H9 (cell line): ENCODE measurements at regions not wholly inside any gene's neighbourhood (a gene's known extent, or its start where the extent isn't known, plus 50 kb on each side); places are given as distances from the start of the nearest gene placed in this dataset.
A peak's percentile ranks its signal among the peaks of the same experiment; 100 is the strongest.

Experiments used
- DNase-seq: peaks from one replicate; pipeline ENCODE4 v3.0.0-alpha.2; 2017
- H2AFZ ChIP-seq: one replicate; pipeline ENCODE4 v1.6.1; 2013; ENCODE audit warnings: mild to moderate bottlenecking, low read length, control low read depth, moderate library complexity
- H2AK5ac ChIP-seq: 2 replicates; pipeline ENCODE4 v1.6.1; 2013; ENCODE audit warnings: low read length, control low read depth, mixed read lengths; ENCODE audit not compliant: insufficient read length
- H2BK120ac ChIP-seq: one replicate; pipeline ENCODE4 v1.6.1; 2013; ENCODE audit warnings: low read depth, mild to moderate bottlenecking, low read length, control low read depth, inconsistent platforms; ENCODE audit not compliant: poor library complexity, severe bottlenecking
- H2BK12ac ChIP-seq: 2 replicates; pipeline ENCODE4 v1.6.1; 2013; ENCODE audit warnings: low read length, control low read depth, mixed read lengths, low read depth; ENCODE audit not compliant: insufficient read length
- H2BK15ac ChIP-seq: 2 replicates; pipeline ENCODE4 v1.6.1; 2013; ENCODE audit warnings: low read depth, low read length, control low read depth
- H2BK20ac ChIP-seq: one replicate; pipeline ENCODE4 v1.6.1; 2013; ENCODE audit warnings: low read depth, mild to moderate bottlenecking, low read length, control low read depth, inconsistent platforms; ENCODE audit not compliant: poor library complexity, severe bottlenecking
- H2BK5ac ChIP-seq: 2 replicates; pipeline ENCODE4 v1.6.1; 2013; ENCODE audit warnings: low read length, control low read depth, mixed read lengths; ENCODE audit not compliant: insufficient read length
- H3K14ac ChIP-seq: 2 replicates; pipeline ENCODE4 v1.6.1; 2013; ENCODE audit warnings: low read length, control low read depth; ENCODE audit not compliant: insufficient read depth
- H3K18ac ChIP-seq: 2 replicates; pipeline ENCODE4 v1.6.1; 2013; ENCODE audit warnings: low read depth, mild to moderate bottlenecking, mixed read lengths, low read length, control low read depth; ENCODE audit not compliant: insufficient read length
- H3K23ac ChIP-seq: 2 replicates; pipeline ENCODE4 v1.6.1; 2013; ENCODE audit warnings: low read length, control low read depth, mixed read lengths, low read depth; ENCODE audit not compliant: insufficient read length
- H3K23me2 ChIP-seq: 2 replicates; pipeline ENCODE4 v1.6.1; 2013; ENCODE audit warnings: low read depth, mild to moderate bottlenecking, mixed read lengths, low read length, control low read depth; ENCODE audit not compliant: insufficient read length, poor library complexity, severe bottlenecking
- H3K27ac ChIP-seq: 2 replicates; pipeline ENCODE4 v1.5.1; 2013; ENCODE audit warnings: low read length, control low read depth, mixed read lengths, low read depth; ENCODE audit not compliant: insufficient read length
- H3K27me3 ChIP-seq: 2 replicates; pipeline ENCODE4 v1.6.1; 2013; ENCODE audit warnings: low read length, control low read depth, inconsistent platforms; ENCODE audit not compliant: insufficient read depth
- H3K4ac ChIP-seq: 2 replicates; pipeline ENCODE4 v1.6.1; 2013; ENCODE audit warnings: low read depth, mild to moderate bottlenecking, control low read depth, inconsistent platforms, low read length, moderate library complexity
- H3K4me1 ChIP-seq: 2 replicates; pipeline ENCODE4 v1.6.1; 2013; ENCODE audit warnings: low read length, control low read depth, inconsistent platforms; ENCODE audit not compliant: insufficient read depth
- H3K4me2 ChIP-seq: 2 replicates; pipeline ENCODE4 v1.6.1; 2013; ENCODE audit warnings: low read length, control low read depth, mixed read lengths; ENCODE audit not compliant: insufficient read length, insufficient read depth
- H3K56ac ChIP-seq: 2 replicates; pipeline ENCODE4 v1.6.1; 2013; ENCODE audit warnings: low read depth, mild to moderate bottlenecking, mixed read lengths, low read length, control low read depth; ENCODE audit not compliant: insufficient read length
- H3K79me1 ChIP-seq: 2 replicates; pipeline ENCODE4 v1.6.1; 2013; ENCODE audit warnings: low read depth, mild to moderate bottlenecking, moderate library complexity, low read length, control low read depth, inconsistent platforms; ENCODE audit not compliant: insufficient read depth, poor library complexity, severe bottlenecking
- H3K79me2 ChIP-seq: 2 replicates; pipeline ENCODE4 v1.6.1; 2013; ENCODE audit warnings: low read length, control low read depth, inconsistent platforms; ENCODE audit not compliant: insufficient read depth
- H3K9ac ChIP-seq: 2 replicates; pipeline ENCODE4 v1.6.1; 2013; ENCODE audit warnings: low read length, control low read depth, mixed read lengths; ENCODE audit not compliant: insufficient read length; ENCODE audit errors: extremely low read depth
- H3K9me3 ChIP-seq: one replicate; pipeline ENCODE4 v1.6.1; 2013; ENCODE audit warnings: low read depth, low read length, inconsistent platforms; ENCODE audit not compliant: control insufficient read depth
- H3T11ph ChIP-seq: one replicate; pipeline ENCODE4 v1.6.1; 2013; ENCODE audit warnings: mild to moderate bottlenecking, low read length, control low read depth, inconsistent platforms
- H4K20me1 ChIP-seq: one replicate; pipeline ENCODE4 v1.6.1; 2013; ENCODE audit not compliant: control insufficient read depth, insufficient read length, insufficient read depth
- H4K5ac ChIP-seq: 2 replicates; pipeline ENCODE4 v1.6.1; 2013; ENCODE audit warnings: low read depth, mild to moderate bottlenecking, mixed read lengths, low read length, control low read depth; ENCODE audit not compliant: insufficient read length
- H4K8ac ChIP-seq: replicated peaks from 2 replicates; pipeline ENCODE4 v1.6.1; 2013; ENCODE audit warnings: low read length, control low read depth, mixed read lengths, low read depth; ENCODE audit not compliant: insufficient read length
- H4K91ac ChIP-seq: 2 replicates; pipeline ENCODE4 v1.6.1; 2013; ENCODE audit warnings: low read depth, mild to moderate bottlenecking, moderate library complexity, mixed read lengths, low read length, control low read depth; ENCODE audit not compliant: insufficient read length
- H3K27ac Mint-ChIP-seq, 3 experiments: 2 replicates in 2 of 3; 3 replicates in 1 of 3; pipeline ENCODE4 v1.8.0; 2020 to 2021; ENCODE audit warnings: mixed read lengths in 3 of 3, mild to moderate bottlenecking in 1 of 3, moderate library complexity in 1 of 3
- H3K27me3 Mint-ChIP-seq: 2 replicates; pipeline ENCODE4 v1.8.0; 2021; ENCODE audit warnings: low read depth, mild to moderate bottlenecking, moderate library complexity, mixed read lengths
- H3K36me3 Mint-ChIP-seq, 3 experiments: 2 replicates in 2 of 3; 3 replicates in 1 of 3; pipeline ENCODE4 v1.8.0; 2020 to 2021; ENCODE audit warnings: low read depth in 3 of 3, mixed read lengths in 3 of 3; ENCODE audit not compliant: insufficient read depth in 1 of 3
- H3K4me1 Mint-ChIP-seq, 2 experiments: 2 replicates each; pipeline ENCODE4 v1.8.0; 2020; ENCODE audit warnings: mixed read lengths in 2 of 2
- H3K4me3 Mint-ChIP-seq, 2 experiments: 2 replicates in 1 of 2; 3 replicates in 1 of 2; pipeline ENCODE4 v1.8.0; 2020 to 2021; ENCODE audit warnings: mild to moderate bottlenecking in 2 of 2, mixed read lengths in 2 of 2, moderate library complexity in 1 of 2
- H3K9me3 Mint-ChIP-seq, 2 experiments: 2 replicates in 1 of 2; 3 replicates in 1 of 2; pipeline ENCODE4 v1.8.0; 2020; ENCODE audit warnings: mild to moderate bottlenecking in 2 of 2, mixed read lengths in 2 of 2, moderate library complexity in 1 of 2
- CTCF ChIP-seq: fragments of 200-600 bp; sonication (generic); conservative IDR thresholded peaks from 3 replicates; pipeline ENCODE4 v1.8.0; 2021; ENCODE audit warnings: antibody characterized with exemption, mild to moderate bottlenecking
- WGBS: extraction: QIAGEN DNeasy Blood & Tissue Kit; methylation state at CpG from one replicate; pipeline ENCODE4 v1.1.7; 2013; ENCODE audit warnings: missing lambda C conversion rate, low lambda C conversion rate, mixed read lengths; ENCODE audit not compliant: insufficient read length; ENCODE audit errors: extremely low coverage; 5-methylcytosine and 5-hydroxymethylcytosine counted together

DNA sequence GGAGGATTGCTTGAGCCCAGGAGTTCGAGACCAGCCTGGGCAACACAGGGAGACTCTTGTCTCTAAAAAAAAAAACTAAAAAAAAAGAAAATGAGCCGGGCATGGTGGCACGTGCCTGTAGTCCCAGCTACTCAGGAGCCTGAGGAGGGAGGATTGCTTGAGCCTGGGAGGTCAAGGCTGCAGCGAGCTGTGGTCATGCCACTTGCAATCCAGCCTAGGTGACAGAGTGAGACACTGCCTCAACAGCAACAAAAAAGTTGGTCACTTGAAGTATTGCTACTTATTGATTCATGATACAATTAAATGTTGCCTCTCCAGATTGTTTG lies 57.9 kb upstream of the CXADR start:
- no peaks in the 10 kb centered on the region for H3K9me3 ChIP-seq
- H2BK12ac ChIP-seq: no peak overlapping the region
- H2BK20ac ChIP-seq: no peak overlapping the region
- no peaks in the 10 kb centered on the region for H3K27me3 ChIP-seq
- H3K27ac ChIP-seq: no peak overlapping the region
- peaks cover 7% of the 10 kb centered on the region for H3K23me2 ChIP-seq
- H3T11ph ChIP-seq: no peak overlapping the region
- peak overlapping the region; percentile 92; the same call in 1 of the 2 replicates for H3K14ac ChIP-seq
- peaks cover 0 to 2% (median 0%) of the 10 kb centered on the region in 3 experiments; a peak in 1 of 7 replicates for H3K36me3 Mint-ChIP-seq
- no peaks in the 10 kb centered on the region for H3K79me1 ChIP-seq
- no peak overlapping the region for H4K8ac ChIP-seq
- peak overlapping the region; percentile 82 for H3K18ac ChIP-seq
- H3K23ac ChIP-seq: no peak overlapping the region
- H3K27ac Mint-ChIP-seq: peak overlapping the region; percentile 94 to 97 (median 96); a peak in 5 of 7 replicates
- peak overlapping the region; percentile 84 to 85 for H3K4me3 Mint-ChIP-seq
- H2BK5ac ChIP-seq: no peak overlapping the region
- no peak for DNase-seq
- H3K79me2 ChIP-seq: no peaks in the 10 kb centered on the region
- no peak overlapping the region for H3K4ac ChIP-seq
- H4K5ac ChIP-seq: peak overlapping the region; percentile 43
- no peak overlapping the region for H2BK15ac ChIP-seq
- H3K4me1 Mint-ChIP-seq: peaks cover 8 to 16% of the 10 kb centered on the region in 2 experiments
- peaks cover 3% of the 10 kb centered on the region; the same call in 1 of the 2 replicates for H3K27me3 Mint-ChIP-seq
- H2AK5ac ChIP-seq: no peak overlapping the region
- no peaks in the 10 kb centered on the region for H4K20me1 ChIP-seq
- no peak for TF ChIP-seq CTCF
- WGBS: no CpG with 5 or more reads among the region's 4 CpGs
- H3K9me3 Mint-ChIP-seq: peaks cover 2 to 3% of the 10 kb centered on the region in 2 experiments; a peak in 2 of 5 replicates
- peak overlapping the region; percentile 74 for H3K4me2 ChIP-seq
- peak overlapping the region; percentile 87 for H3K9ac ChIP-seq
- no peak overlapping the region for H4K91ac ChIP-seq
- no peak overlapping the region for H2AFZ ChIP-seq
- H3K4me1 ChIP-seq: no peaks in the 10 kb centered on the region; the same call in 1 of the 2 replicates
- no peak overlapping the region for H2BK120ac ChIP-seq
- H3K56ac ChIP-seq: no peak overlapping the region
